ENCODE measurements at regions not wholly inside any gene's neighbourhood (a gene's known extent, or its start where the extent isn't known, plus 50 kb on each side); places are given as distances from the start of the nearest gene placed in this dataset.
"Not testable (repeated sequence)": the region's sequence is repeated elsewhere in the genome, so short reads cannot be mapped to it uniquely, and the experiment has no call there.

DNA sequence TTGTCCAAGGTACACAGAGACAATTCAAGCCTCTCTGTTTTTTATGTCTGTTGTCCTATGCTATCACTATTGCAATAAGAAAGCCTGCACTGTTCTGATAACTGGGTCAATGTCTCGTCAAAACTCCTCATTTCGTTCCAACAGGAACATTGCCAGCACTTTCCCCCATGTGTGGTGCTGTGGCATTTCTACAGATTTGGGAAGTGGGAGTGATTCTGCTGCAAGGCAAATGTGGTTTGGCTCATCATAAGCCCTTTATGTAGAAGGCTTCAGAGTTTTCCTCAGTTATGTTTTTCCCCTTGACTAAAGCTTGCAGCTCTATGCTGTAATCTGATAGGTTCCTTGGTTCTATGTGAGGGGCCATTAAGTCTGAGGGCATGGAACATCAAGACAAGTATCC, 324.1 kb upstream of the TCF4 start:
- no peaks in the 10 kb centered on the region for H3K9me3 ChIP-seq (ENCODE audit: control insufficient read depth in 2 of 2, low read length in 2 of 2)
- H3K9ac ChIP-seq (ENCODE audit: low read length in 2 of 2): no peak overlapping the region
- no peak overlapping the region for H3K27ac ChIP-seq (ENCODE audit: low read length)
- no peaks in the 10 kb centered on the region for H3K27me3 ChIP-seq (ENCODE audit: control insufficient read depth in 1 of 2, insufficient read depth in 2 of 2, low read length in 2 of 2)
- H3K36me3 ChIP-seq (ENCODE audit: control insufficient read depth in 2 of 2, insufficient read depth in 2 of 2, low read length in 2 of 2): no peaks in the 10 kb centered on the region
- no peaks in the 10 kb centered on the region for H3K4me1 ChIP-seq (ENCODE audit: control insufficient read depth, insufficient read depth, low read length)
- H3K4me3 ChIP-seq (ENCODE audit: low read length in 2 of 2): no peak overlapping the region

DNA sequence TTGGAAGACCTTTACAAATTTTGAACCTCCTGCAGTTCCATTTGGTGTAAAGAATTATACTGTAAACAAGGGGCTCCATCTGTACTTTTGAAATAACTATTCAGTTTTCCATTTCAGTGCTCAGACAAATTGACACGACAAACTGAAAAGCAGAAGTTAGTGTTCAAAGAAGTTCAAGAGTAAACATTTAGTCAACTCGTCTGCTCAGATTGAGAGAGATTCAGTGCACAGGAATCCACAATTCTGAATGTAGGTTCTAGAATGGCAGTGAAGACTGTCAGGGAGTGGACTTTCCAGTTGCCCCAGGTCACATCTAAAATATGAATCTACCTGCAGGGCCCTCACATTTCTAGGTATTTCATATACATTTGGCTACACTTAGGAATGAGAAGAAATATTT, 322.3 kb upstream of the TCF4 start:
- no peaks in the 10 kb centered on the region for H3K4me1 ChIP-seq (ENCODE audit: control insufficient read depth, insufficient read depth, low read length)
- no peaks in the 10 kb centered on the region for H3K27me3 ChIP-seq (ENCODE audit: control insufficient read depth in 1 of 2, insufficient read depth in 2 of 2, low read length in 2 of 2)
- H3K27ac ChIP-seq (ENCODE audit: low read length): no peak overlapping the region
- no peaks in the 10 kb centered on the region for H3K9me3 ChIP-seq (ENCODE audit: control insufficient read depth in 2 of 2, low read length in 2 of 2)
- no peak overlapping the region for H3K9ac ChIP-seq (ENCODE audit: low read length in 2 of 2)
- H3K36me3 ChIP-seq (ENCODE audit: control insufficient read depth in 2 of 2, insufficient read depth in 2 of 2, low read length in 2 of 2): no peaks in the 10 kb centered on the region
- no peak overlapping the region for H3K4me3 ChIP-seq (ENCODE audit: low read length in 2 of 2)

DNA sequence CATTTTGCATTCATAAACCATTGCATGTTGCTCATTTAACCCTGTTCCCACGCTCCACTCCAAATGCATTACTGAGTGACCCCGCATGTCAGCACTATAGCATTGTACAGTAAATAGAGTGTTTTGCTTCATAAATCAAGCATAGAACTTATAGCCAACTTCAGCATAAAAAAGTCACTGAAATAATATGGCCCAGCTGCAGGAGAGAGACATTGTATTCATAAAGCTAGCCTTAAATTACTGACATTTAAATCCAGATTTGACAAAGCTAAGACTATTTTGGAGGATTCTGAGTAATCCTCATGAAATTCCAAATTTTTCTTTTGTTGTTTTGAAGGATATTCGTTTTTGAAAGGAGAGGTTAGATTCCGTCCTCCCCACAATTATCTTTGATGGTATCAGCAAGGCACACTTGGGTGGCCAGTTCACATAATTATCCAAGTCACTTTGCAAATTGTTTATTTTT, 320.9 kb upstream of the TCF4 start:
- Histone ChIP-seq H3K4me3 (ENCODE audit: low read length in 2 of 2) (no peak overlapping the region), H3K4me1 (ENCODE audit: control insufficient read depth, insufficient read depth, low read length) (no peaks in the 10 kb centered on the region), H3K27me3 (ENCODE audit: control insufficient read depth in 1 of 2, insufficient read depth in 2 of 2, low read length in 2 of 2) (no peaks in the 10 kb centered on the region), H3K9ac (ENCODE audit: low read length in 2 of 2) (no peak overlapping the region), H3K9me3 (ENCODE audit: control insufficient read depth in 2 of 2, low read length in 2 of 2) (no peaks in the 10 kb centered on the region), H3K27ac (ENCODE audit: low read length) (no peak overlapping the region), H3K36me3 (ENCODE audit: control insufficient read depth in 2 of 2, insufficient read depth in 2 of 2, low read length in 2 of 2) (no peaks in the 10 kb centered on the region)

DNA sequence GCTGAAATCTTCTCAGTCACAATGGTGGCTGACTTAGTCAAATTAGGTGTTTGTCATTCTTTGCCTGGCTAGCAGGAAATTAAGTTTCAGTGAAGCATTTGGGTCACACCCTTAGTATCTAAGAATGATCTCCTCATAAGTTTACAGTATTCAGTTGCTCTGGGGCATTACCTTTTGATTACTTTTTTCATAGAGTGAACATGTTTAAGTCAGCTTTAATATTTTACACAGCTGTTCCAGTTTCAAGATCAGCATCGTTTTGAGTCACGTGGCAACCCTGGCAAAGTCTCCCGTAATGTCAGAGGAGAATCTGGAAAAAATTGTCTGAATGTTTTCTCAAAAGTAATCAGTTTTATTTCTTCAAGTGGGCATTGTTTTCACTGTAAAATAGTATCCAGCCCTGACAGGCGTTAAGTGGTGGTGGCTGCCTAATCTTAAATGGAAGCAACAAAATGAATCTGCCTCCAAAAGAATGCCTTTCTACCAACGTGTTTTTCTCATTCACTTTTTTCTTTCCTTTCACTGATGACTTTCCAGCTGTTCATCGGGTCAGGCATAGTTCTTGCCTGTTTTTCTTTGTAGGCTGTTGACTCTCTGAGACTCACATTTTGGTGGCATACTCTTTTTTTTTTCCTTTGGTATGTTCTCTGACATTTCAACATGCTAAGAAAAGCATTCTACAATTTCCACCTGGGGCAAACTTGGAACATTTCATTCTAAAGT, 319.6 kb upstream of the TCF4 start:
- no peaks in the 10 kb centered on the region for H3K27me3 ChIP-seq (ENCODE audit: control insufficient read depth in 1 of 2, insufficient read depth in 2 of 2, low read length in 2 of 2)
- no peak overlapping the region for H3K9ac ChIP-seq (ENCODE audit: low read length in 2 of 2)
- peak overlapping the region; percentile 15 to 40 for H3K4me3 ChIP-seq (ENCODE audit: low read length in 2 of 2)

DNA sequence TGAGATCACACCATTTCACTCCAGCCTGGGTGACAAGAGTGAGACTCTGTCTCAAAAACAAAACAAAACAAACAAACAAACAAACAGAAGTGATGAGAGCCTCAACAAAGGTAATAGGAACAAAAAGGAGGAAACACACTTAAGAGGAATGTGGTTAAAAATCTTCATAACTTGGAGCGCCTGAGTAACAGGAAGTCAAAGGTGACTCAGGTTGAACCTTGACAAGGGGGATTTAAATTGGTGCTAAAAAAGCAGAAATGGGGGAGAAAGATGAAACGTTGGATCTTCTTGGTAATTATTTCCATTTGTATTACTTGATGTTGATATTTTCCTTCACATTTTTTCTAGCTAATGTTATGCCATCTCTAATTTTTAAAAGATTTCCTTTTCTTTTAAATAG, 318.5 kb upstream of the TCF4 start:
- Histone ChIP-seq H3K4me1 (ENCODE audit: control insufficient read depth, insufficient read depth, low read length) (no peaks in the 10 kb centered on the region), H3K27me3 (ENCODE audit: control insufficient read depth in 1 of 2, insufficient read depth in 2 of 2, low read length in 2 of 2) (no peaks in the 10 kb centered on the region), H3K36me3 (ENCODE audit: control insufficient read depth in 2 of 2, insufficient read depth in 2 of 2, low read length in 2 of 2) (no peaks in the 10 kb centered on the region), H3K9me3 (ENCODE audit: control insufficient read depth in 2 of 2, low read length in 2 of 2) (no peaks in the 10 kb centered on the region), H3K27ac (ENCODE audit: low read length) (no peak overlapping the region), H3K4me3 (ENCODE audit: low read length in 2 of 2) (no peak overlapping the region), H3K9ac (ENCODE audit: low read length in 2 of 2) (no peak overlapping the region)

More for the DNA sequence above, 319.6 kb upstream of the TCF4 start:
- H3K27ac ChIP-seq (ENCODE audit: low read length): no peak overlapping the region
- H3K9me3 ChIP-seq (ENCODE audit: control insufficient read depth in 2 of 2, low read length in 2 of 2): no peaks in the 10 kb centered on the region
- H3K36me3 ChIP-seq (ENCODE audit: control insufficient read depth in 2 of 2, insufficient read depth in 2 of 2, low read length in 2 of 2): no peaks in the 10 kb centered on the region
- H3K4me1 ChIP-seq (ENCODE audit: control insufficient read depth, insufficient read depth, low read length): no peaks in the 10 kb centered on the region

DNA sequence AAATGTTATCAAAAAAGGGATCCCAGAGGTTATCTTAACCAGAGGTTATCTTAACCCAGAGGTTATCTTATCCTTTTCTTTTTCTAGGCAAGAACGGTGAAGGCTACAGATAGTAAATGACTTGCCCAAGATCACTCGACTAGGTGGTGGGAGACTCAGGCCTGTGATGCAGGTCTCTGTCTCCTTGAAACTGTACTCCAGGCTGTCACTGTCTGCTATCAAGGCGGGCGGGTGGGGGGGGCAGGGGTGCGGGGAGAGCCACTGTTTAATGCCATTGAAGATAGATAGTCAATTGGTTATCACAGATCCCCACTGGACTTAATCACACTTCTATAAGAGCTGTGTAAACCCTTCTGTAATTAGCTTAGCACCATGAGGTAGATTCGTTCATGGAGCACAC, 315.9 kb upstream of the TCF4 start:
- Histone ChIP-seq H3K27ac (ENCODE audit: low read length) (no peak overlapping the region), H3K36me3 (ENCODE audit: control insufficient read depth in 2 of 2, insufficient read depth in 2 of 2, low read length in 2 of 2) (no peaks in the 10 kb centered on the region), H3K9ac (ENCODE audit: low read length in 2 of 2) (no peak overlapping the region), H3K9me3 (ENCODE audit: control insufficient read depth in 2 of 2, low read length in 2 of 2) (no peaks in the 10 kb centered on the region), H3K4me3 (ENCODE audit: low read length in 2 of 2) (no peak overlapping the region), H3K27me3 (ENCODE audit: control insufficient read depth in 1 of 2, insufficient read depth in 2 of 2, low read length in 2 of 2) (no peaks in the 10 kb centered on the region), H3K4me1 (ENCODE audit: control insufficient read depth, insufficient read depth, low read length) (no peaks in the 10 kb centered on the region)

DNA sequence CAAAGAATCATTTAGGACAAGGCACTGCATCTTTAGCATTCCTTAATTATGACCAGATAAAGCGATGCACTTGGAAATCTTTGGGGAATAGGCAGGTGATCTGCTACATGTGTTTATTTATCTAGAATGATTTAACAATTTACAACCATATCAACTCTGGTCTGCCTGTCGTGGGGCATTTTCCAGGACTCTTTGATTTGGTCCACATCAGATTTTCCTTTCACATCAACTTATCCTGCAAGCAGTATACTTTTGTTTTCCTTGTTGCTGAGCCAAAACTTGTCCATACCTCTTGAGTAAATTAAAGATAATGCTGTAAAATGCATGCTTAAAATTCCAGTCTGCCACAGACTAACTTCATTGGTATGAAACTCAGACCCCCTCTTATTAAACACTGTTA, 312.4 kb upstream of the TCF4 start:
- H3K9ac ChIP-seq (ENCODE audit: low read length in 2 of 2): no peak overlapping the region
- no peak overlapping the region for H3K4me3 ChIP-seq (ENCODE audit: low read length in 2 of 2)
- H3K9me3 ChIP-seq (ENCODE audit: control insufficient read depth in 2 of 2, low read length in 2 of 2): no peaks in the 10 kb centered on the region
- no peaks in the 10 kb centered on the region for H3K4me1 ChIP-seq (ENCODE audit: control insufficient read depth, insufficient read depth, low read length)
- no peak overlapping the region for H3K27ac ChIP-seq (ENCODE audit: low read length)
- H3K27me3 ChIP-seq (ENCODE audit: control insufficient read depth in 1 of 2, insufficient read depth in 2 of 2, low read length in 2 of 2): no peaks in the 10 kb centered on the region
- H3K36me3 ChIP-seq (ENCODE audit: control insufficient read depth in 2 of 2, insufficient read depth in 2 of 2, low read length in 2 of 2): no peaks in the 10 kb centered on the region

- Histone ChIP-seq H3K9me3 (ENCODE audit: control insufficient read depth in 2 of 2, low read length in 2 of 2) (no peaks in the 10 kb centered on the region), H3K27ac (ENCODE audit: low read length) (no peak overlapping the region), H3K9ac (ENCODE audit: low read length in 2 of 2) (no peak overlapping the region), H3K36me3 (ENCODE audit: control insufficient read depth in 2 of 2, insufficient read depth in 2 of 2, low read length in 2 of 2) (no peaks in the 10 kb centered on the region), H3K4me1 (ENCODE audit: control insufficient read depth, insufficient read depth, low read length) (no peaks in the 10 kb centered on the region), H3K27me3 (ENCODE audit: control insufficient read depth in 1 of 2, insufficient read depth in 2 of 2, low read length in 2 of 2) (no peaks in the 10 kb centered on the region), H3K4me3 (ENCODE audit: low read length in 2 of 2) (no peak overlapping the region)
Observed at GRCh38 chr18:55897091-55897689, 309.2 kb upstream of the TCF4 start.

GRCh38 chr18:55893948-55894347, 306.0 kb upstream of the TCF4 start:
- no peaks in the 10 kb centered on the region for H3K36me3 ChIP-seq (ENCODE audit: control insufficient read depth in 2 of 2, insufficient read depth in 2 of 2, low read length in 2 of 2)
- no peak overlapping the region for H3K4me3 ChIP-seq (ENCODE audit: low read length in 2 of 2)
- no peaks in the 10 kb centered on the region for H3K27me3 ChIP-seq (ENCODE audit: control insufficient read depth in 1 of 2, insufficient read depth in 2 of 2, low read length in 2 of 2)
- H3K9me3 ChIP-seq (ENCODE audit: control insufficient read depth in 2 of 2, low read length in 2 of 2): no peaks in the 10 kb centered on the region
- H3K4me1 ChIP-seq (ENCODE audit: control insufficient read depth, insufficient read depth, low read length): no peaks in the 10 kb centered on the region
- no peak overlapping the region for H3K9ac ChIP-seq (ENCODE audit: low read length in 2 of 2)
- no peak overlapping the region for H3K27ac ChIP-seq (ENCODE audit: low read length)

GRCh38 chr18:55892862-55893813, 305.1 kb upstream of the TCF4 start:
- not testable (repeated sequence) for H3K9ac ChIP-seq (ENCODE audit: low read length in 2 of 2); H3K36me3 ChIP-seq (ENCODE audit: control insufficient read depth in 2 of 2, insufficient read depth in 2 of 2, low read length in 2 of 2); H3K27me3 ChIP-seq (ENCODE audit: control insufficient read depth in 1 of 2, insufficient read depth in 2 of 2, low read length in 2 of 2); H3K9me3 ChIP-seq (ENCODE audit: control insufficient read depth in 2 of 2, low read length in 2 of 2); H3K4me1 ChIP-seq (ENCODE audit: control insufficient read depth, insufficient read depth, low read length); H3K27ac ChIP-seq (ENCODE audit: low read length); H3K4me3 ChIP-seq (ENCODE audit: low read length in 2 of 2)

Data from stomach smooth muscle (tissue), 2 donors.